ENCODE measurements at regions not wholly inside any gene's neighbourhood (a gene's known extent, or its start where the extent isn't known, plus 50 kb on each side); places are given as distances from the start of the nearest gene placed in this dataset.

DNA sequence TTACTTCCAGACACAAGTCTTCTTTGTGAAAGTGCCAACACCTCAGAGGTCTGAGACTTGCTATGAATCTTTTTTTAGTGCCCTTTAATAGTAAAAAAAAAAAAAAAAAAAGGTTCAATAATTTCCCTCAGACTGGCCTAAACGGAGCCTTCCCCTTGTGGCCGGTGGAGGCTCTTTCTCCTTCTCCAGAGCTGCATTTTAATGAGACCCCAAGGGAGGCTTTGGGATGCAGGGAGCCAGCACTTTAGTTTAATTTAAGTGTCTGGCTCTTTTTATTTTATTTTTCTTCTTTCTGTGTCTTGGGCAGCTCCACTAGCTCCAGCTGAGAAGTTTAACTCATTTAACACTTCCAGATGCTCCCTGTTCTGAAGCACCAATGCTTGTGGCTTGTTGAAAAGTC lies 67.8 kb upstream of the MAPK4 start:
- TF ChIP-seq, protein P1, sequence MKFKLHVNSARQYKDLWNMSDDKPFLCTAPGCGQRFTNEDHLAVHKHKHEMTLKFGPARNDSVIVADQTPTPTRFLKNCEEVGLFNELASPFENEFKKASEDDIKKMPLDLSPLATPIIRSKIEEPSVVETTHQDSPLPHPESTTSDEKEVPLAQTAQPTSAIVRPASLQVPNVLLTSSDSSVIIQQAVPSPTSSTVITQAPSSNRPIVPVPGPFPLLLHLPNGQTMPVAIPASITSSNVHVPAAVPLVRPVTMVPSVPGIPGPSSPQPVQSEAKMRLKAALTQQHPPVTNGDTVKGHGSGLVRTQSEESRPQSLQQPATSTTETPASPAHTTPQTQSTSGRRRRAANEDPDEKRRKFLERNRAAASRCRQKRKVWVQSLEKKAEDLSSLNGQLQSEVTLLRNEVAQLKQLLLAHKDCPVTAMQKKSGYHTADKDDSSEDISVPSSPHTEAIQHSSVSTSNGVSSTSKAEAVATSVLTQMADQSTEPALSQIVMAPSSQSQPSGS (CRISPR knock-in tag; IDR thresholded peaks at IDR 0.05; ENCODE audit: borderline replicate concordance, low read depth): no peak
- TF ChIP-seq, protein P2, sequence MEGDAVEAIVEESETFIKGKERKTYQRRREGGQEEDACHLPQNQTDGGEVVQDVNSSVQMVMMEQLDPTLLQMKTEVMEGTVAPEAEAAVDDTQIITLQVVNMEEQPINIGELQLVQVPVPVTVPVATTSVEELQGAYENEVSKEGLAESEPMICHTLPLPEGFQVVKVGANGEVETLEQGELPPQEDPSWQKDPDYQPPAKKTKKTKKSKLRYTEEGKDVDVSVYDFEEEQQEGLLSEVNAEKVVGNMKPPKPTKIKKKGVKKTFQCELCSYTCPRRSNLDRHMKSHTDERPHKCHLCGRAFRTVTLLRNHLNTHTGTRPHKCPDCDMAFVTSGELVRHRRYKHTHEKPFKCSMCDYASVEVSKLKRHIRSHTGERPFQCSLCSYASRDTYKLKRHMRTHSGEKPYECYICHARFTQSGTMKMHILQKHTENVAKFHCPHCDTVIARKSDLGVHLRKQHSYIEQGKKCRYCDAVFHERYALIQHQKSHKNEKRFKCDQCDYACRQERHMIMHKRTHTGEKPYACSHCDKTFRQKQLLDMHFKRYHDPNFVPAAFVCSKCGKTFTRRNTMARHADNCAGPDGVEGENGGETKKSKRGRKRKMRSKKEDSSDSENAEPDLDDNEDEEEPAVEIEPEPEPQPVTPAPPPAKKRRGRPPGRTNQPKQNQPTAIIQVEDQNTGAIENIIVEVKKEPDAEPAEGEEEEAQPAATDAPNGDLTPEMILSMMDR (IDR thresholded peaks at IDR 0.05): no peak
- TF ChIP-seq ZBTB21 (CRISPR knock-in tag; IDR thresholded peaks at IDR 0.05; ENCODE audit: borderline replicate concordance): no peak
- no peak for TF ChIP-seq TP53 (CRISPR knock-in tag; IDR thresholded peaks at IDR 0.05)
- TF ChIP-seq ZNF232 (CRISPR knock-in tag; IDR thresholded peaks at IDR 0.05): no peak
- TF ChIP-seq, protein P3, sequence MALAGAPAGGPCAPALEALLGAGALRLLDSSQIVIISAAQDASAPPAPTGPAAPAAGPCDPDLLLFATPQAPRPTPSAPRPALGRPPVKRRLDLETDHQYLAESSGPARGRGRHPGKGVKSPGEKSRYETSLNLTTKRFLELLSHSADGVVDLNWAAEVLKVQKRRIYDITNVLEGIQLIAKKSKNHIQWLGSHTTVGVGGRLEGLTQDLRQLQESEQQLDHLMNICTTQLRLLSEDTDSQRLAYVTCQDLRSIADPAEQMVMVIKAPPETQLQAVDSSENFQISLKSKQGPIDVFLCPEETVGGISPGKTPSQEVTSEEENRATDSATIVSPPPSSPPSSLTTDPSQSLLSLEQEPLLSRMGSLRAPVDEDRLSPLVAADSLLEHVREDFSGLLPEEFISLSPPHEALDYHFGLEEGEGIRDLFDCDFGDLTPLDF (CRISPR knock-in tag; IDR thresholded peaks at IDR 0.05): no peak

Measured in WTC11 (cell line).